Epithelial cell of esophagus (primary cell): ENCODE measurements at regions not wholly inside any gene's neighbourhood (a gene's known extent, or its start where the extent isn't known, plus 50 kb on each side); places are given as distances from the start of the nearest gene placed in this dataset.
A peak's percentile ranks its signal among the peaks of the same experiment; 100 is the strongest.
"Not testable (repeated sequence)": the region's sequence is repeated elsewhere in the genome, so short reads cannot be mapped to it uniquely, and the experiment has no call there.

Source experiments
- DNase-seq: peaks from one replicate; pipeline ENCODE4 v3.0.0; 2010; ENCODE audit warnings: low read depth
- H3K4me3 ChIP-seq: 2 replicates; pipeline ENCODE4 v1.5.1; 2011; ENCODE audit warnings: mild to moderate bottlenecking, low read length, control low read depth
- CTCF ChIP-seq: IDR thresholded peaks from 2 replicates; pipeline ENCODE4 v1.5.1; 2011; ENCODE audit warnings: low read depth, mild to moderate bottlenecking, low read length, control low read depth, inconsistent platforms; ENCODE audit not compliant: insufficient read depth; ENCODE audit errors: missing control alignments

- peak; percentile 99 for DNase-seq
- no peak for TF ChIP-seq CTCF
- no peak overlapping the region for H3K4me3 ChIP-seq
Measured at GRCh38 chr17:31787857-31788570, 71.0 kb downstream of the COPRS start.

- no peak for TF ChIP-seq CTCF
- DNase-seq, result no peak
- H3K4me3 ChIP-seq, result no peak overlapping the region
Measured at GRCh38 chr17:31786796-31787481, 72.1 kb downstream of the COPRS start.

GRCh38 chr17:31780483-31780882, 78.6 kb downstream of the COPRS start:
- TF ChIP-seq CTCF, result no peak
- no peak for DNase-seq
- H3K4me3 ChIP-seq, result no peak overlapping the region

- H3K4me3 ChIP-seq, result no peak overlapping the region
- DNase-seq, result no peak
- TF ChIP-seq CTCF, result no peak
Measured at GRCh38 chr17:31778523-31778922, 80.5 kb downstream of the COPRS start.

- DNase-seq, H3K4me3 ChIP-seq: not testable (repeated sequence)
Measured at GRCh38 chr17:31771328-31771727, 87.7 kb downstream of the COPRS start.

GRCh38 chr17:31770501-31770900, 88.5 kb downstream of the COPRS start:
- peak; percentile 60 for DNase-seq
- H3K4me3 ChIP-seq, result not testable (repeated sequence)

GRCh38 chr17:31761836-31762510, 97.1 kb downstream of the COPRS start:
- not testable (repeated sequence) for DNase-seq, H3K4me3 ChIP-seq

GRCh38 chr17:31758646-31759045, 100.4 kb downstream of the COPRS start:
- DNase-seq, result no peak
- no peak overlapping the region for H3K4me3 ChIP-seq
- no peak for TF ChIP-seq CTCF
